ENCODE measurements at regions not wholly inside any gene's neighbourhood (a gene's known extent, or its start where the extent isn't known, plus 50 kb on each side); places are given as distances from the start of the nearest gene placed in this dataset.

DNA sequence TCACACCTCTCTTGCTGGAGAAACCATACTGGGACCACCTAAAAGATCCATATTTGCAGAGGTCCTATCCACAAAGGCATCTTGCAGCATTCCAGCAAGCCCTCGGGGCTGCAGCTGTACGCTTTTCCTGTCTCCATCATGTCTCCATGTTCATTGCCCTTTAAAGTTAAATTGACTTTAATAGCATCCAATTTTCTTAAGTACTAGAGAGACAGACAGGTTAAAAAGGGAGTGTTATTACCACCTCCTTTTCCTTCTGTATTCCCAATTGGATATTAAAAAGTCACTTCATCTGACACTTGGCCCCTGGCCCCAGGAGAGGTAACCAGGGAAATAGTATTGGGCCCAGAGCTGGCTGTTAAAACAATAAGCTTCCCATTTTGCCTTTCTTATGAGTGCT, 178.6 kb downstream of the UNC5CL start:
- H3K36me3 Mint-ChIP-seq (ENCODE audit: low read depth), result no peaks in the 10 kb centered on the region
- no peak for TF ChIP-seq CTCF (conservative IDR thresholded peaks at IDR 0.05)
- Histone ChIP-seq H3K9ac (ENCODE audit: extremely low read depth, low read length, poor library complexity, severe bottlenecking) (no peak overlapping the region), H3K4me1 (ENCODE audit: control insufficient read depth, insufficient read depth, low read length) (no peaks in the 10 kb centered on the region), H3K36me3 (ENCODE audit: control insufficient read depth, insufficient read depth, low read length) (no peaks in the 10 kb centered on the region), H3K4me3 (ENCODE audit: low read length) (no peak overlapping the region), H3K27ac (ENCODE audit: low read depth, low read length) (no peak overlapping the region), H3K9me3 (ENCODE audit: control insufficient read depth, low read length) (peaks cover 9% of the 10 kb centered on the region), H3K27me3 (ENCODE audit: control insufficient read depth, insufficient read depth, low read length, poor library complexity, severe bottlenecking) (no peaks in the 10 kb centered on the region)
- DNase-seq, result no peak
- peaks cover 5% of the 10 kb centered on the region for H3K9me3 Mint-ChIP-seq
- H3K4me3 Mint-ChIP-seq, result no peak overlapping the region
- no peaks in the 10 kb centered on the region for H3K27me3 Mint-ChIP-seq (ENCODE audit: insufficient read depth)
- no peaks in the 10 kb centered on the region for H3K4me1 Mint-ChIP-seq
- H3K27ac Mint-ChIP-seq, result no peak overlapping the region
- WGBS, 2 experiments (ENCODE audit: insufficient coverage in 1 of 2, insufficient read length in 1 of 2), result 58 to 75% methylated on average over 2 of the region's 2 CpGs

- no peak overlapping the region for H3K27ac Mint-ChIP-seq
- H3K9me3 ChIP-seq (ENCODE audit: control insufficient read depth, low read length), result no peaks in the 10 kb centered on the region
- no peak overlapping the region for H3K27ac ChIP-seq (ENCODE audit: low read depth, low read length)
- no peaks in the 10 kb centered on the region for H3K36me3 ChIP-seq (ENCODE audit: control insufficient read depth, insufficient read depth, low read length)
- no peaks in the 10 kb centered on the region for H3K4me1 Mint-ChIP-seq
- H3K4me3 ChIP-seq (ENCODE audit: low read length), result no peak overlapping the region
- no peak overlapping the region for H3K4me3 Mint-ChIP-seq
- no peak for DNase-seq
- no peaks in the 10 kb centered on the region for H3K27me3 Mint-ChIP-seq (ENCODE audit: insufficient read depth)
- H3K9me3 Mint-ChIP-seq, result peaks cover 5% of the 10 kb centered on the region
- H3K4me1 ChIP-seq (ENCODE audit: control insufficient read depth, insufficient read depth, low read length), result no peaks in the 10 kb centered on the region
- no peaks in the 10 kb centered on the region for H3K27me3 ChIP-seq (ENCODE audit: control insufficient read depth, insufficient read depth, low read length, poor library complexity, severe bottlenecking)
- H3K9ac ChIP-seq (ENCODE audit: extremely low read depth, low read length, poor library complexity, severe bottlenecking), result no peak overlapping the region
- no peaks in the 10 kb centered on the region for H3K36me3 Mint-ChIP-seq (ENCODE audit: low read depth)
- 80 to 98% methylated on average over 1 to 2 of the region's 2 CpGs for WGBS, 2 experiments (ENCODE audit: insufficient coverage in 1 of 2, insufficient read length in 1 of 2)
- TF ChIP-seq CTCF (conservative IDR thresholded peaks at IDR 0.05), result no peak
Observed at GRCh38 chr6:40856271-40856670, 182.8 kb downstream of the UNC5CL start.

GRCh38 chr6:40855168-40855880, 183.7 kb downstream of the UNC5CL start:
- Mint-ChIP-seq H3K4me1 (no peaks in the 10 kb centered on the region), H3K36me3 (ENCODE audit: low read depth) (no peaks in the 10 kb centered on the region), H3K27me3 (ENCODE audit: insufficient read depth) (no peaks in the 10 kb centered on the region), H3K9me3 (peaks cover 5% of the 10 kb centered on the region), H3K27ac (no peak overlapping the region), H3K4me3 (no peak overlapping the region)
- H3K9me3 ChIP-seq (ENCODE audit: control insufficient read depth, low read length), result no peaks in the 10 kb centered on the region
- H3K9ac ChIP-seq (ENCODE audit: extremely low read depth, low read length, poor library complexity, severe bottlenecking), result no peak overlapping the region
- no peak for DNase-seq
- 90 to 96% methylated on average over 8 to 10 of the region's 10 CpGs for WGBS, 2 experiments (ENCODE audit: insufficient coverage in 1 of 2, insufficient read length in 1 of 2)
- H3K4me1 ChIP-seq (ENCODE audit: control insufficient read depth, insufficient read depth, low read length), result no peaks in the 10 kb centered on the region
- H3K36me3 ChIP-seq (ENCODE audit: control insufficient read depth, insufficient read depth, low read length), result no peaks in the 10 kb centered on the region
- no peak overlapping the region for H3K4me3 ChIP-seq (ENCODE audit: low read length)
- H3K27me3 ChIP-seq (ENCODE audit: control insufficient read depth, insufficient read depth, low read length, poor library complexity, severe bottlenecking), result no peaks in the 10 kb centered on the region
- no peak overlapping the region for H3K27ac ChIP-seq (ENCODE audit: low read depth, low read length)
- TF ChIP-seq CTCF (conservative IDR thresholded peaks at IDR 0.05), result no peak
